HG03108 (cell line): ENCODE measurements at regions not wholly inside any gene's neighbourhood (a gene's known extent, or its start where the extent isn't known, plus 50 kb on each side); places are given as distances from the start of the nearest gene placed in this dataset.

Source experiments
- ATAC-seq: cut with Tn5 transposase; IDR thresholded peaks from one replicate; pipeline ENCODE4 v1.9.1; 2021; ENCODE audit warnings: moderate library complexity; ENCODE audit not compliant: unreplicated experiment

DNA sequence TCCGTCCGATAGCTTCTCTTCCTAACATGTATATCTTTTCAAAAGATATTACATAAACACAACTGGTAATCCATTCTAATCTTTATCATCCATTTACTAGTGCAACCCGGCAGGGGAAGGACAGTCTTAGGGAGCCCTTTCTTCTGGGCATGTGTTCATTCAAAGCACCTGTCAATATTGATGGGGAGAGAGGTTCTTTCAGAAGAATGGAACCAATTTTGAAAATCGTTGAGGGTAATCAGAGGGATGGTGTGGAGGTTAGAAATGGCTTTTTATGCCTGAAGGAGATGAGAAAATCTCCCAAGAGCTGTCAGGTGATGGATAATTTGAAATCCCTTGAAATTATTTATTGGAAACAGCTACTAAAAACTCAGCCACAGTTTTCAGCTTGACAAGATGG is 561.9 kb upstream of the DCC start:
- ATAC-seq, result no peak

DNA sequence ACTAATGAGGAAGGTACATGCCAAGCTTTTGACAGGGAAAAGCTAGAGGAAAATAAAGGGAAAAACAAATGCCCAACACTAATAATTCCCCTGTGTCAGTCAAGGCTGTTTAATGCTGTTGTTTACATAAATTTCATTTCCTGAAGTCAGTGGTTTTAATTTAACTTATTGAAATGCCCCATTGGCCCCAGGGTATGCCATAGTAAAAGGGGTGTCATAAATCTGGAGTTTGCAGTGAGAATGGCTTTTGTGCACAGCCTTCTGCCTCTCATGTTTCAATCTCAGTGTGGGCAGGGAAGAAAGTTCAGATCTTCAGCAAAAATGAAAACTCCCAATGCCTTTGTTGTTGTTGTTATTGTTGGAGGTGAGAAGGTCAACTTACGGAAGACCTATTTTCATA is 550.1 kb upstream of the DCC start:
- ATAC-seq, result no peak

DNA sequence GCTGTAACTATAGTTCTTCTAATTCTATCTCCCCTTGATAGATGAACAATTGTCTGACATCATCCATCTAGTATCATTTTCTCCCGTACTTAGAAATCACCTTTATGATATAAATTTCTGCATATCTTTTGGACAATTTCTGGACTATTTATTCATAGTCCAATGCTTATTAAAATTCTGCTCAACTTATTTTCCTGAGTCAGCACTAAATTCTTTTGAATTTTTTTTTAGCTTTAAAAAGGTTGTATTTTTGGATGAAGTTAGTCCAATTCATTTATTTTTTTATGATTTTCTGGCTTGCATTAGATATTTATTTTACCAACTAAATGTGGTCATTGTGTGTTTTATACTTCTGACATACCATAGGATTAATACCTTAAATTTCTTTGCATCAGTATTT is 538.5 kb upstream of the DCC start:
- ATAC-seq, result no peak

DNA sequence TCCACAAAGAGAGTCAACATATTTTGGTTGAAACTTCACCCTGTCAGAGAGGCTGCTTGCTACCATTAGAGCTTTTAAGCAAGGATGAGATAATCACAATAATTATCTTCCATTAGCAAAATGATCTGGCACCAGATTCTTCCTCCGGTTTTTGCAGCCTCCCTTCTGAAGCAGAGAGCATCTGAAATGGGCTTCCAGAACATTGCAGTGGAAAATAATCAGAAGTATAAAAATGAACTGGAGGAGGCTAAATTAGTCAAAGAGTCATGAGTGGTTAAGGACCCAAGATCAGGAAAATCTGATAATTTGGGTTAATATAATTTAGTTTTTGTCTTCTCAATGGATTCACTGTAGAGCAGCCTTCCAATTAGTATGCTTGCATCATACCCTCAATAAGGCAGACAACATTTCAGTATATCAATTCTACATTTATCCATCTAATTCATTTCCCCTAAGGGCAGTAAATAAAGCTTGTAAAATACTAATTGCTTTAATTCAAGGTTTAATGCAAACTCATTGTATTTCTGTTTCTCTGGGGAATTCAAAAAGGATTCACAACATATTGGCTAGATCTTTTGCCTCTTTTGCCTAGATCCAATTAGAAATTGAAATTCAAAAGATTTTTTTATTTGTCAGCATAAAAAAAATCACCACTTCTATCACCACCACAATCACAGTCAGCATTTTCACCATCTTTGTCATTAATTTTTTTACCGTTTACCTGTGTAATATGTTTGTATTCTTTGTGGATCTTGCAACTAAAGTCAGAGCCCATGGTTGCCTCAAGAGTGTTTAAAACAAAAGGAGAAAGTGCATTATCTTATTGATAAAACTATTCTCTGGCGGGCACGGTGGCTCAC is 537.2 kb upstream of the DCC start:
- no peak for ATAC-seq

DNA sequence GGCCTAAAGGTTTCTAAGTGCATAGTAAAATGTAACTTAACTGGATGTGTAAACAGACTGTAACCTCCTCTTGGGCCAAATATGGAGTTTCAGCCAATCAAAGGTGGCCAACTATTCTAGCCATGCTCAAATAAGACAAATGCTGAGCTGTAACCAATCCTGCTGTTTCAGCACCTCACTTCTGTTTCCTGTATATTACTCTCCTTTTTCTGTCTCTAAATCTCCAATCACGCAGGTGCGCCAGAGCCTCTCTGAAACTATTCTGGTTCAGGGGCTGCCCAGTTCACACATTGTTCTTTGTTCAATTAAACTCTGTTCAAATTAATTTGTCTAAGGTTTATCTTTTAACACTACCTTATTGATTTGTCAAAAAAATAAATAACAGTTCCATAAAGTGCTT is 532.7 kb upstream of the DCC start:
- no peak for ATAC-seq

DNA sequence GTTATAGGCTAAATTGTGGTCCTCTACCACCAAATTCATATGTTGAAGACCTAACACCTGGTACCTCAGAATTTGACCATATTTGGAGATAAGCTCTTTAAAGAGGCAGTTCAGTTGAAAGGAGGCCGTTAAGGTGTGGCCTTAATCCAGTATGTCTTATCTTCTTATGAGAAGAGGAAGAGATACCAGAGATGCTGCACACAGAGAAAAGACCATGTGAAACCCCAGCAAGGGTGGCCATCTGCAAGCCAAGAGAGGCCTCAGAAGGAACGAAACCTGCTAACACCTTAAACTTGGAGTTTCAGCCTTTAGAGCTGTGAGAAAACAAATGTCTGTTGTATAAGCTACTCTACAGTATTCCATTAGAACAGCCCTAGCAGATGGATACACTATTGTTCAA is 528.1 kb upstream of the DCC start:
- ATAC-seq, result no peak

DNA sequence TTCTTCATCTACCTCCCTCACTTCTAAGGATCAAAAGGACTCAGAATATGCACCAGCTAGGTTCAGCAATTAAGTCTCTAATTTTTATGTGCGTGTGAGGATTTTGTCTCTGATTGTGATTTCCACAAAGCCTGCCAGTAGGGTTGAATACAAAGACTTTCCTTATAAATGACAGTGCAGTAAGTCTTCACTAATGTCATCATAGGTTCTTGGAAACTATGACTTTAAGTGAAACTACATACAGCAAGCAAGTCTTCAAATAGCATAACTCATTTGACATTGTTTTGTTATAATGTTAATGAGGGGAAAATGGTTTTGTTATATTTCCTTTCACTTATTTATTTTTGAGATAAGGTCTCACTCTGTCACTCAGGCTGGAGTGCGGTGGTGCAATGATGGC is 526.3 kb upstream of the DCC start:
- ATAC-seq, result no peak

DNA sequence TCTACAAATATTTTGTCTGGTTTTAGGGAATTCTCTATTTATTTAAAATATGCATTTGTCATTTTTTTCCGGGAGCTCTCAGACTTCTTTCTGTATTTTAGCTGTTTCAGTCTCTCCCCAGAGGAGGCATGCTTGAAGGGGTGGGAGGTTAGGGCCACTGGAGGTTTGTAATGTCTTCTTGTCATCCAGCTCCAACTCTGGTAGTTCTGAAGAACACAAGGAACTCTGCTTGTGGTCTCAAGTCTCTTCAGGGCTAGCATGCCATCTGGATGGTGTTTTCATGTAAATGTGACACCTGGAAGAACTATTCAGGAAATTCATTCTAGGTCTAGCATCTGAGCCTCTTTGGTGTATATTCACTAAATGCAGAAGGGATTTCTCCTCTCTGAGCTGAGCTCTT is 518.4 kb upstream of the DCC start:
- no peak for ATAC-seq

DNA sequence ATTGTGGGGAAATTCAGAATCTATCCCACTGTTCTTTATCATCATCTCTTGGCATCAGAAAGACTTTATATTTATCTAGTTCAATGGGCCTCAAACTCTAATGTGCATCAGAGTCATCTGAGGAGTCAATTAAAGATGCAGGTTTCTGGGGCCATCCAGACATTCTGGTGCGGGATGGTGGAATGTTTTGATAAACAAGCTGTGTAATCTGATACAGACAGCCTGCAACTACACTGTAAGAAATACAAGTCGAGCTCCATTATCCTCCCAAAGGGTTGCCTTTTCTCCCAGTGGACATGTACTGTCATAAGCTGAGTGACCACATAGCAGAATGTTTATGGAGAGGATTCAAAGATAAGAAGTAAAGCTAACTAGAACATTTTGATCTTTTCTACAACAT is 515.3 kb upstream of the DCC start:
- ATAC-seq, result no peak

DNA sequence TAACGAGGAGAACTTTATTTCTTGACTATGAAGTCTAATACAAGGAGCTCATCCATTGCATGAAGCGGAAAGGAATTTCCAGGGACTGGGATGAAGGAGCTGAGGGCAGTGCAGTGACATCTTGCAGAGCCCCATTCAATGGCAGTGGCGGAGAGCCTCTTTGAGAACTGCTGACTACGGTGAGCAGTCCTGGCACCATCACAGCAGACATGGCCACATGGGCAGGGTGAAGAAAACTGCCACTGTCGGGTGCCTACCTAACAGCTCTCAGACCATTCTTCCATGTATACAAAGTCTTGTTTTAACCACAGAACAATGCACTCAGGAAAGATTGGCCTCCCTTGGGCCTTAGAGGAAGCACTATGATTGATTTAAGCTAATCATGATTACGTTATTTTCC is 506.1 kb upstream of the DCC start:
- no peak for ATAC-seq

DNA sequence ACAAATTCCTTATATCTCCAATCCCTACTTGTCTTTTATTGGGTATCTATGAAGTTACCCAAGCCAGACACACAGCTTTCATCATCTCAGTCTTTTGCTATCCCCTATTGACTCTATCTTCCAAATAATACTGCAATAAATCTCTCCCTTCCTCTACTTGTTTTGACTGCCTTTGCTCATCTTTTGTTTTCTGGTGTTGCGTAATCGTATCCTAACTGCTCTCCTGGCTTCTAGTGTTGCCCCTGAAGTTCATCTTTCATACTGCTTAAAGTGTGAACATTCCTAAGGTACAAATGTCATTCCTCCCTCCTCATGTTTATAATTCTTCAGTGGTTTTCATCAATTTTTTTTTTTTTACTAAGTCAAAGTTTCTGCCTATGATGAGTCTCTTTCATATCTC is 491.3 kb upstream of the DCC start:
- no peak for ATAC-seq

DNA sequence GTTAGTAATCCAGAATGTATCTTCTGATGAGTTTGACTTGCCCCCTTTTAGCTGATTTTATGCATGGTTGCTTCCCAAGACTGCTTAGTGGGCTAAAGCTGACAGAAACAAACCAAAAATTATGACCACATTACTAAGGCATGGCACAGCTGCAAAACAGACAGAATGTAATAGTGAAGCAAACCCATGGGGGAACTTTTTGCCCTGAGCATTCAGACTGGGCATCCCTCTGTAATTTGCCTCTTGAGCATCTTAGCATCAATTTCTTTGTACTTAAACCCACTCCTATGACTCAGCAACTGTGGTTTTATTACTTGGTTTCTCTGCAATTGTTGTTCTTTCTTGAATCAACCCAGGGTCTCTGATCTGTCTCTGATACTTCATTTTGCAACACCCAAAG is 487.3 kb upstream of the DCC start:
- ATAC-seq, result no peak

DNA sequence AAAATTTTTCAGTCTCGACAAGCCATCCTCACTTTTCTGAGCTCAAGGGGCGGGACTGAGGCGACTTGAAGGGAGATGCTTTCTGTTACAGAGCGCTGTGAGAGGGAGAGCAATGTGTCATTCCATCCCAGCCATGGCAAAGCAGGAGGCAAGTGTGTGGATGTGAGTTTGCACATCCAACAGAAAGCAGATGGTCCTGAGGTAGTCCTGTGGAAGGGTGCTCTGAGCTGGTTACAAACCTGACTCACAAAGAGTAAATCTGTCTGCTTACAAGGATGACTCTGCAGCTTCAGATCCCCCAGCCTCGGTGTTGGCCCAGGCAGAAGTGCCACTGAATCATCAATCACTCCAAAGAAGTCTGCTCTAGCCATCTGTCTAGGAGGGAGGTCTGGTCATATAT is 482.0 kb upstream of the DCC start:
- no peak for ATAC-seq

DNA sequence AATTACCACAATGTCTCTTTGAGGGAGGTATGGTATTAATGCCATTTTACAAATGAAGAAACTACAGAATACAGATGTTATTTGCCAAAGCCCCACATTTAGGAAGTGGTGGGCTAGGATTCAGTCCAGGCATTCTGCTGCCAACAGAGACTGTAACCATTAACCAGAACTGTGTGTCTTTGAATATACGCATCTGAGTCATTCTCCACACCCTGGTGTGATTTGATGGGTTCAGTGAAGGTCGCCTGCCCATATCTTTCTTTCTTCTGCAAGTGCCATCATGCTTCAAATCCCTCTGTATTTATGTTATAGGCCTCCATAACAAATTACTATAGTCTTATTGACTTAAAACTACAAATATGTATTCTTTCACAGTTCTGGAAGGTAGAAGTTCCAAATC is 479.0 kb upstream of the DCC start:
- no peak for ATAC-seq

DNA sequence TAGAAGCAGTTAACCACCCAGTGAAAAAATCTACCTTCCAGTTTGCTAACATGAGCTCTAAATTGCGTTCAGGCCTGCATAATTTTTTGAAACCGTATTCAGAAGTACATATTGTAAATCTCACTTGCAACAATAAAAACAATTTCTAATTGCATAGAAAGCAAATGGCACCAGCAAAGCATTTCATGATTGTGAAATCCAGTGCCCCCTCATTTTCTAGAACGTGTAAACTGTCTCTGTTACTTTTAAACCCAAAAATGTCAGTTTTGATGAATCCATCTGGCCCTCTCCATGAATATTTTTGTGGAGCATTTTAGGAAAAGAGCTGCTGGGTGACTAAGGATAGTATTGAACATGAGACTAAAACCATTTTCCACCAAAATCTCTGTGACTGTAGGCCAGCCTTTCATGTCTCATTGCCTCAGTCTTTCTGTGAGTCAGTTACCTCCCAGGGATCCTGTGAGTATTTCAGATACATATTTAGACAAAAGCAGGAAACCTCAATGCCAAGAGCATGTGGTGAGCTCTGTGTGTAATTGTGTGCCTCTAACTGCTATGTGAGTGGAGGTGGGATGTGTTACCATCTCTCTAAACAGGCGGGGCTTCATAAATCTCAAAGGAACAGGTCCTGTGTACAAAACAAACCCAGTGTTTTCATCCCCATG is 477.8 kb upstream of the DCC start:
- ATAC-seq, result no peak

DNA sequence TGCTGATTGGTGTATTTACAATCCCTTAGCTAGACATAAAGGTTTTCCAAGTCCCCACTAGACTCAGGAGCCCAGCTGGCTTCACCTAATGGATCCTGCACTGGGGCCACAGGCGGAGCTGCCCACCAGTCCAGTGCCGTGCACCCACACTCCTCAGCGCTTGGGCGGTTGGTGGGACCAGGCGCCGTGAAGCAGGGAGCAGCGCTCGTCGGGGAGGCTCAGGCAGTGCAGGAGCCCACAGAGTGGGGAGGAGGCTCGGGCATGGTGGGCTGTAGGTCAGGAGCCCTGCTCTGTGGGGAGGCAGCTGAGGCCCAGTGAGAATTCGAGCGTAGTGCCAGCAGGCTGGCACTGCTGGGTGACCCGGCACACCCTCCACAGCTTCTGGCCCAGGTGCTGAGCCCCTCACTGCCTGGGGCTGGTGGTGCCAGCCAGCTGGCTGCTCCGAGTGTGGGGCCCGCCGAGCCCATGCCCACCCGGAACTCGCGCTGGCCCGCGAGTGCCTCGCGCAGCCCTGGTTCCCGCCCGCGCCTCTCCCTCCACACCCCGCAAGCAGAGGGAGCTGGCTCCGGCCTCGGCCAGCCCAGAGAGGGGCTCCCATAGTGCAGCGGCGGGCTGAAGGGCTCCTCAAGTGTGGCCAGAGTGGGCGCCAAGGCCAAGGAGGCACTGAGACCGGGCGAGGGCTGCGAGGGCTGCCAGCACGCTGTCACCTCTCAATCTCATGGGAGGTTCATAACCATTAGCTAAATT is 475.6 kb upstream of the DCC start:
- ATAC-seq, result no peak

DNA sequence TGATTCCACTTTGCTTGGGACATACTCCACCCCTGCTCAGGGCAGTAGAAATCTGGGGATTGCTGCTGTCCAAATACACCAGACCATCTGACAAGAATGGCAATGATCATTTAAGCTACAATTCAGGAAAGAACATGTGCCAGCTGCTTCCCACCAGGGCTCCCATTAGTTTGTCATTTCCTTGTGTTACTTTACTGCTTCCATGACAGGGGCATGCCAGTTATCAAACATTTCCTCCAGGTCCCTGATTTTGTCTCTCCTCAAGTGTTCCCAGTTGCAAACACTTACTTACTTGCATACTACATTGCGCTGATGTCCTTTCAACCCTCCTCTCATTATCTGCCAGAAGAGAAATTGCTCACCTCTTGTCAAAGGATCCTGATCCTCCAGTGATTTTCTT is 474.5 kb upstream of the DCC start:
- ATAC-seq, result no peak

DNA sequence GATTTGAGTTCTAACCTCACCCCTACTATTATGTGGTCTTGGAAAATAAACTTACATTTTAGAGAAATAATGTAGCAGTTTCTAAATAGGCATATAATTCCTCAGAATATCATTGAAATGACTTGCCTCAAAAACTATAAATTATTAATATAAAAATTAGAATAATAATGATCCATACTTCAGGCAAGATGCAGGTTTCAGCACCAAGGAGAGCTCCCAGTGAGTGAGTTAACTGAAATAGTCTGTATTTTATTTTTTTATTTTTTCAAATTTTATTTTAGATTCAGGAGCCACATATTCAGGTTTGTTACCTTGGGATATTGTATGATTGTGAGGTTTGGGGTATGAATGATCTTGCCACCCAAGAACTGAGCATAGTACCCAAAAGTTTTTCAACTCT is 472.2 kb upstream of the DCC start:
- ATAC-seq, result no peak

DNA sequence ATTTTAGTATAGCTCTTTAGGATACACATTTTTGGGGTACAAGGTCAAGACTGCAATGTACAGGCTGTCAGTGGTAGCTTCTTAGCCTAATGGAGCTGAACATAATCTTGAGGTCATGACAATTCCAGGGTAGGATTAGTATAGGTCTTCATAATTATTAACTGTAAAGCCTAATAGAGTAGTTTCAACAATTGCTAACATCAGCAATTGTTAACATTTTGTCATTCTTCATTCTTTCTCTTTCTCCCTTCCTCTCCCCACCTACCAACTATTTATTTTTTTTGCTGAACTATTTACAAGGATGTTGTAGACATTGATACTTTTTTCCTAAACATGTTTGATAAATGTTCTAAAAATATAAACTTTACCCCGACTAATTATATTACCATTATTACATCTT is 461.3 kb upstream of the DCC start:
- ATAC-seq, result no peak

DNA sequence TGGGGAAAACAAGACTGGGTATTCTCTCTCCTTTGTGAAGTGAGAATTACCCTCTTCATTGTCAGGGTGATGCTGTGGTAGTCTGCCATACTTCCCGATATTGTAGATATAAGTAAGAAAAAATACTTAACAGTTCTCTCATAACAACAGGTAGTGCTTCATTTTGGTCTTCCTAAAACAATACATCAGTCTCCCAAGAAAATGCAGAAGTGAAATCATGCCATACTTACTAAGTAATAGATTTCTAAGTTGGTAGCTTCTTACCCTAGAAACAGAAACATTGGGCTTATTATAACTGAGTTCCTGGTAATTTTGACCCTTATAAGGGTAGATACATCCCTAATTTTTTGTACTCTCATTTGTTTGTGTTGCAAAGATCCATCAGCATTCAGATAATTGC is 460.7 kb upstream of the DCC start:
- no peak for ATAC-seq

DNA sequence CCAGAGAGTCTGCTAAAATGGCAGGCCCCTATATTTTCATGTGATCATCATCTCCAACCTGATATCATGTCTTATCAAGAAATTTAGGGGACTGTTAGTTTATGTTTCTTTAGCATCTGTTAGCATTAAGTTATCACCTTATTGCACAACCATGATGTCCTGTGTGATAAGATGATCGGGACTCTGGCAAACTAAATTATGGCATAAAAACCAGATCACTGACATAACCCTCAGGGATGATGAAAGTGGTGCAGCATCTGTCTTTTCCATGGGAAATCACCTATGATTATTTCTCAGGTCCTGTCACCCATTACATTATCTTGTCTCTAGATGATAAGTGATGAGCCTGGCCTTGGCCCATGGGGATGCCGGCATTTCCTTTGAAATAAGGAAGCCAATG is 458.6 kb upstream of the DCC start:
- ATAC-seq, result no peak

DNA sequence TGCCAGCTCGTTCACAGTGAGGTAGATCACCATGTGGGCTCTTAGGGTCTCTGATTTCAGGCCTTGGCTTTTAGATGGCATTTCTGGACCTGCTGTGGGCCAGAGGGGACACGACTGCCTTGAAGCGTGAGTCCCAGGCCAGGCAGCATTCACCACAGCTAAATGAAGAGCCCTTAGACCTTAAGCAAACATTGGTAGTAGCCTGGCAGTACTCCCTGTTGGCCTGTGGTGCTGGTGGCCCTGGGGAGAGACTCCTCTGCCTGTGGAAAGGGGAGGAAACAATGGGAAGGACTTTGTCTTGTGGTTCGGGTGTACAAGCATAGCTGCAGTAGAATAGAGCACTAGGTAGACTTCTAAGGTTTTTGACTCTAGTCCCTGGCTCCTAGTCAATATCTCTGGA is 456.0 kb upstream of the DCC start:
- ATAC-seq, result no peak
